ENCODE measurements at regions not wholly inside any gene's neighbourhood (a gene's known extent, or its start where the extent isn't known, plus 50 kb on each side); places are given as distances from the start of the nearest gene placed in this dataset.
A peak's percentile ranks its signal among the peaks of the same experiment; 100 is the strongest.

GRCh38 chr3:27581852-27582251, 97.7 kb upstream of the SLC4A7 start:
- Histone ChIP-seq H3K9ac (ENCODE audit: insufficient read depth, low read depth, low read length) (no peak overlapping the region), H4K20me1 (ENCODE audit: insufficient read depth, low read length) (no peaks in the 10 kb centered on the region), H3K27me3 (ENCODE audit: control insufficient read depth in 1 of 2, insufficient read depth in 2 of 2, low read length in 2 of 2) (no peaks in the 10 kb centered on the region), H2AFZ (ENCODE audit: low read length) (no peak overlapping the region), H3K9me3 (ENCODE audit: low read length) (no peaks in the 10 kb centered on the region), H3K4me3 (replicated peaks in 1 of 3; ENCODE audit: insufficient read depth in 1 of 3, low read depth in 2 of 3, low read length in 3 of 3) (no peak overlapping the region), H3K4me2 (ENCODE audit: low read depth, low read length) (peak overlapping the region; percentile 32; the same call in 1 of the 2 replicates), H3K4me1 (ENCODE audit: insufficient read depth, low read length) (peaks cover 55% of the 10 kb centered on the region), H3K79me2 (ENCODE audit: insufficient read depth, low read length) (no peaks in the 10 kb centered on the region), H3K36me3 (replicated peaks in 1 of 2; ENCODE audit: control insufficient read depth in 1 of 2, insufficient read depth in 2 of 2, low read length in 2 of 2) (no peaks in the 10 kb centered on the region), H3K27ac (ENCODE audit: extremely low read length, insufficient read depth, low read length) (no peak overlapping the region)
- no peak for TF ChIP-seq ZNF18 (CRISPR knock-in tag; IDR thresholded peaks at IDR 0.05; ENCODE audit: insufficient replicate concordance)
- TF ChIP-seq GATAD1 (CRISPR knock-in tag; IDR thresholded peaks at IDR 0.05), result no peak
- peak; percentile 89 for TF ChIP-seq GFI1 (CRISPR knock-in tag; IDR thresholded peaks at IDR 0.05; ENCODE audit: borderline replicate concordance)
- TF ChIP-seq ZSCAN25 (CRISPR knock-in tag; IDR thresholded peaks at IDR 0.05), result no peak
- no peak for TF ChIP-seq KLF6 (CRISPR knock-in tag; IDR thresholded peaks at IDR 0.05)
- ChIA-PET POLR2A (no interaction called here), CTCF (ENCODE audit: low intra/inter-chr PET ratio, low total read pairs) (no interaction called here)
- DNase-seq (ENCODE audit: low spot score) (no peak), ATAC-seq (no peak; the same call in 2 of the 3 replicates), FAIRE-seq (no peak)
- 29% methylated on average over 3 of the region's 3 CpGs for WGBS (ENCODE audit: low lambda C conversion rate)
- intact Hi-C loops (cut with micrococcal nuclease; ENCODE audit: unreplicated experiment) (no loop called here), in situ Hi-C loops (cut with HindIII; ENCODE audit: extremely low pct_ligation_motif_present, low pct_unique_long_range_greater_than_20kb) (no loop called here)
- no TSS peak for BruUV-seq (replicated peaks)

- no peaks in the 10 kb centered on the region for H3K79me2 ChIP-seq (ENCODE audit: insufficient read depth, low read length)
- no peak for ATAC-seq
- no peak for DNase-seq (ENCODE audit: low spot score)
- POLR2A ChIA-PET, result no interaction called here
- H3K4me1 ChIP-seq (ENCODE audit: insufficient read depth, low read length), result peaks cover 33% of the 10 kb centered on the region
- no peak for FAIRE-seq
- no peaks in the 10 kb centered on the region for H3K27me3 ChIP-seq (ENCODE audit: control insufficient read depth in 1 of 2, insufficient read depth in 2 of 2, low read length in 2 of 2)
- H4K20me1 ChIP-seq (ENCODE audit: insufficient read depth, low read length), result no peaks in the 10 kb centered on the region
- no peak overlapping the region for H3K4me3 ChIP-seq (replicated peaks in 1 of 3; ENCODE audit: insufficient read depth in 1 of 3, low read depth in 2 of 3, low read length in 3 of 3)
- CTCF ChIA-PET (ENCODE audit: low intra/inter-chr PET ratio, low total read pairs), result no interaction called here
- no TSS peak for BruUV-seq (replicated peaks)
- no peak overlapping the region for H2AFZ ChIP-seq (ENCODE audit: low read length)
- H3K4me2 ChIP-seq (ENCODE audit: low read depth, low read length), result no peak overlapping the region
- no peaks in the 10 kb centered on the region for H3K36me3 ChIP-seq (replicated peaks in 1 of 2; ENCODE audit: control insufficient read depth in 1 of 2, insufficient read depth in 2 of 2, low read length in 2 of 2)
- no peaks in the 10 kb centered on the region for H3K9me3 ChIP-seq (ENCODE audit: low read length)
- no peak overlapping the region for H3K27ac ChIP-seq (ENCODE audit: extremely low read length, insufficient read depth, low read length)
- intact Hi-C loops (cut with micrococcal nuclease; ENCODE audit: unreplicated experiment), result no loop called here
- H3K9ac ChIP-seq (ENCODE audit: insufficient read depth, low read depth, low read length), result no peak overlapping the region
- in situ Hi-C loops (cut with HindIII; ENCODE audit: extremely low pct_ligation_motif_present, low pct_unique_long_range_greater_than_20kb), result no loop called here
- WGBS (ENCODE audit: low lambda C conversion rate), result 72% methylated on average over 1 of the region's 1 CpG
- no peak for TF ChIP-seq SRSF9 (IDR thresholded peaks at IDR 0.05; ENCODE audit: borderline replicate concordance, insufficient read depth, low read depth, low read length, poor library complexity, severe bottlenecking)
- TF ChIP-seq MBNL3 (CRISPR knock-in tag; conservative IDR thresholded peaks at IDR 0.05), result no peak
- no peak for TF ChIP-seq RELA (CRISPR knock-in tag; IDR thresholded peaks at IDR 0.05)
- no peak for TF ChIP-seq MEIS2 (CRISPR knock-in tag; IDR thresholded peaks at IDR 0.05)
- TF ChIP-seq ZNF577 (CRISPR knock-in tag; IDR thresholded peaks at IDR 0.05; ENCODE audit: borderline replicate concordance, low read depth), result no peak
- no peak for TF ChIP-seq PAX8 (CRISPR knock-in tag; IDR thresholded peaks at IDR 0.05; ENCODE audit: borderline replicate concordance)
These were observed 93.8 kb upstream of the SLC4A7 start for GRCh38 chr3:27578032-27578431.
